ENCODE measurements at regions not wholly inside any gene's neighbourhood (a gene's known extent, or its start where the extent isn't known, plus 50 kb on each side); places are given as distances from the start of the nearest gene placed in this dataset.

DNA sequence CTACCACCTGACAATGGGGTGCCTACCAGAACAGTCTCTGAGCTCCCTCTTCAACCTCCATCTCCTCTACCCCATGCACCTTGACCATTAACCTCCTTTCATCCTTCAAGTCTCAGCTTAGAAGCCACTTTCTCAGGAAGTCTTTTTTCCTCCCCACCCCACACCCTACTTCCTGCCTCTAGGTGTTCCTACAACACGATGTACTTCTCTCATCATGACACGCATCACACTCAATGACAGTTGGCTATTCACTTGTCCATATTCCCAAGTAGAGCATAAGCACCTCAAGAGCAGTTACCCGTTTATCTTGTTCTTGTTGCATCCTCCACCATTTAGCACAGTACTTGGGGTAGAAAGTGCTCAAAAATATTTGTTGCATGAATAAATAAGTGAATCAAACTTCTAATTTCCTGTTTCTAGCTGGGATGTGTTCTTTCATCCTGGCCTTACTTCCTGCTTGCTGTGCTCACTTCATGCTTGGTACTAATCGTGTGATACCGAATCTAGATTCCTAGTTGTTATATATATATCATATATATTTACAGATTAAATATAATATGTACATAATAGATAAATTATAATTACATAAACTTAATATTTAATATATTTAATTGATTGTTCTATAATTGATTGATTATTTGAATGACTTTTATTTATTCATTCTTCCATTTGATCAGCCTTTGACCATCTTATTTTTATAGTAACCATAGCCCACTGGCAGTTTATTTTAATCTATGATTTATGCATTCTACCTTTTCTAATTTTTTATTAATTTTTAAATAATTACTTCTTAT lies 177.5 kb upstream of the TMEM45B start:
- H3K9ac ChIP-seq (ENCODE audit: extremely low read depth, low read length, poor library complexity, severe bottlenecking), result no peak overlapping the region
- 92 to 100% methylated on average over 3 of the region's 5 CpGs for WGBS, 2 experiments (ENCODE audit: insufficient coverage in 1 of 2, insufficient read length in 1 of 2)

DNA sequence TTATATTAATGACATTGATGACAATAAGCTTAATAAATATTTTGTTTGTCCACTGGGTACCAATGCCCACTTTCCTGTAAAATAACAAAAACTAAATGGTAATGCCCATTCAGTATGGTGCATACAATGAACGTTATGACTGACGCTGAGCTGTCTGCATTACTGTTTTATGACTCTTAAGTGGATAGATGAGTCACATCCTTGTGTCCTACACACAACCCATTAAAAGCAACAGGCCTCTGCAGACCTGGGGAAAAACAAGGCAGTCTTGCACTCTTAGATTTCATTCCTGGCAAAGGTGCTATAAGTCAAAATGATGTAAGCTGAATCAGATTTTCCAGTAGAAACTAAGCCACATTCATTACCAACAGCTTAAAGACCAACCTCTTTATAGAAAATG lies 176.3 kb upstream of the TMEM45B start:
- H3K27me3 ChIP-seq (ENCODE audit: control insufficient read depth, insufficient read depth, low read length, poor library complexity, severe bottlenecking), result no peaks in the 10 kb centered on the region
- 91% methylated on average over 2 of the region's 2 CpGs; no CpG with 5 or more reads in 1 of the 2 experiments for WGBS, 2 experiments (ENCODE audit: insufficient coverage in 1 of 2, insufficient read length in 1 of 2)
- no peak overlapping the region for H3K9ac ChIP-seq (ENCODE audit: extremely low read depth, low read length, poor library complexity, severe bottlenecking)
- H3K27ac Mint-ChIP-seq, result no peak overlapping the region
- H3K4me3 ChIP-seq (ENCODE audit: low read length), result no peak overlapping the region
- H3K9me3 ChIP-seq (ENCODE audit: control insufficient read depth, low read length), result no peaks in the 10 kb centered on the region
- DNase-seq, result no peak
- no peak overlapping the region for H3K27ac ChIP-seq (ENCODE audit: low read depth, low read length)
- H3K36me3 ChIP-seq (ENCODE audit: control insufficient read depth, insufficient read depth, low read length), result no peaks in the 10 kb centered on the region
- TF ChIP-seq, protein P1, sequence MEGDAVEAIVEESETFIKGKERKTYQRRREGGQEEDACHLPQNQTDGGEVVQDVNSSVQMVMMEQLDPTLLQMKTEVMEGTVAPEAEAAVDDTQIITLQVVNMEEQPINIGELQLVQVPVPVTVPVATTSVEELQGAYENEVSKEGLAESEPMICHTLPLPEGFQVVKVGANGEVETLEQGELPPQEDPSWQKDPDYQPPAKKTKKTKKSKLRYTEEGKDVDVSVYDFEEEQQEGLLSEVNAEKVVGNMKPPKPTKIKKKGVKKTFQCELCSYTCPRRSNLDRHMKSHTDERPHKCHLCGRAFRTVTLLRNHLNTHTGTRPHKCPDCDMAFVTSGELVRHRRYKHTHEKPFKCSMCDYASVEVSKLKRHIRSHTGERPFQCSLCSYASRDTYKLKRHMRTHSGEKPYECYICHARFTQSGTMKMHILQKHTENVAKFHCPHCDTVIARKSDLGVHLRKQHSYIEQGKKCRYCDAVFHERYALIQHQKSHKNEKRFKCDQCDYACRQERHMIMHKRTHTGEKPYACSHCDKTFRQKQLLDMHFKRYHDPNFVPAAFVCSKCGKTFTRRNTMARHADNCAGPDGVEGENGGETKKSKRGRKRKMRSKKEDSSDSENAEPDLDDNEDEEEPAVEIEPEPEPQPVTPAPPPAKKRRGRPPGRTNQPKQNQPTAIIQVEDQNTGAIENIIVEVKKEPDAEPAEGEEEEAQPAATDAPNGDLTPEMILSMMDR (conservative IDR thresholded peaks at IDR 0.05), result no peak
- H3K36me3 Mint-ChIP-seq (ENCODE audit: low read depth), result no peaks in the 10 kb centered on the region
- no peaks in the 10 kb centered on the region for H3K4me1 ChIP-seq (ENCODE audit: control insufficient read depth, insufficient read depth, low read length)
- H3K4me3 Mint-ChIP-seq, result no peak overlapping the region
- peaks cover 3% of the 10 kb centered on the region for H3K9me3 Mint-ChIP-seq
- no peaks in the 10 kb centered on the region for H3K27me3 Mint-ChIP-seq (ENCODE audit: insufficient read depth)
- H3K4me1 Mint-ChIP-seq, result no peaks in the 10 kb centered on the region

More for the DNA sequence above, 177.5 kb upstream of the TMEM45B start:
- no peaks in the 10 kb centered on the region for H3K4me1 ChIP-seq (ENCODE audit: control insufficient read depth, insufficient read depth, low read length)
- H3K4me3 ChIP-seq (ENCODE audit: low read length), result no peak overlapping the region
- no peaks in the 10 kb centered on the region for H3K27me3 Mint-ChIP-seq (ENCODE audit: insufficient read depth)
- no peaks in the 10 kb centered on the region for H3K9me3 ChIP-seq (ENCODE audit: control insufficient read depth, low read length)
- no peak overlapping the region for H3K27ac ChIP-seq (ENCODE audit: low read depth, low read length)
- no peaks in the 10 kb centered on the region for H3K36me3 Mint-ChIP-seq (ENCODE audit: low read depth)
- no peaks in the 10 kb centered on the region for H3K36me3 ChIP-seq (ENCODE audit: control insufficient read depth, insufficient read depth, low read length)
- H3K27me3 ChIP-seq (ENCODE audit: control insufficient read depth, insufficient read depth, low read length, poor library complexity, severe bottlenecking), result no peaks in the 10 kb centered on the region
- no peaks in the 10 kb centered on the region for H3K4me1 Mint-ChIP-seq
- no peak for DNase-seq
- H3K4me3 Mint-ChIP-seq, result no peak overlapping the region
- H3K27ac Mint-ChIP-seq, result no peak overlapping the region
- peaks cover 3% of the 10 kb centered on the region for H3K9me3 Mint-ChIP-seq
- TF ChIP-seq, protein P1 (conservative IDR thresholded peaks at IDR 0.05), result no peak

DNA sequence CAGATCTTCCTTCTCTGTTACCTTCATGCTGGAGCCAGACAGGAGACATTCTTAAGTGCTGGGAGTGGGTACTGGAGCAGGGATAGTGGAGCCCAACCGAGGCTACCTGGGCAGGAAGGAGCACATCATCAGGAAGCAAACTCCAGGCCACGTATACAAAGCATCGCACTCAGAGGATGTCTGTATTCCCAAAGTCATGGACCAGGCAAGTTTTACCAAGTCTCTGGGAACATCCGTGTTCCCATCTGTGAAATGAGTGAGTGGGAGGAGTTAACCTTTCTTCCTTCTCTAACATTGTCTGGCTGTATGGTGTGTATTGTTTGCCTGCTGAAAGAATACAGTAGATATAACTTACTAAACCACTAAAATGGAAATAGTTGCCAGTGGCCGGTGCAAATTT lies 175.0 kb upstream of the TMEM45B start:
- peaks cover 3% of the 10 kb centered on the region for H3K9me3 Mint-ChIP-seq
- Histone ChIP-seq H3K9ac (ENCODE audit: extremely low read depth, low read length, poor library complexity, severe bottlenecking) (no peak overlapping the region), H3K27me3 (ENCODE audit: control insufficient read depth, insufficient read depth, low read length, poor library complexity, severe bottlenecking) (no peaks in the 10 kb centered on the region), H3K4me3 (ENCODE audit: low read length) (no peak overlapping the region), H3K27ac (ENCODE audit: low read depth, low read length) (no peak overlapping the region), H3K4me1 (ENCODE audit: control insufficient read depth, insufficient read depth, low read length) (no peaks in the 10 kb centered on the region), H3K36me3 (ENCODE audit: control insufficient read depth, insufficient read depth, low read length) (no peaks in the 10 kb centered on the region), H3K9me3 (ENCODE audit: control insufficient read depth, low read length) (no peaks in the 10 kb centered on the region)
- no peaks in the 10 kb centered on the region for H3K36me3 Mint-ChIP-seq (ENCODE audit: low read depth)
- no peak for DNase-seq
- H3K4me1 Mint-ChIP-seq, result no peaks in the 10 kb centered on the region
- WGBS, 2 experiments (ENCODE audit: insufficient coverage in 1 of 2, insufficient read length in 1 of 2), result 91 to 100% methylated on average over 1 to 5 of the region's 5 CpGs
- TF ChIP-seq, protein P1 (conservative IDR thresholded peaks at IDR 0.05), result no peak
- H3K27me3 Mint-ChIP-seq (ENCODE audit: insufficient read depth), result peaks cover under 1% of the 10 kb centered on the region
- H3K27ac Mint-ChIP-seq, result no peak overlapping the region
- no peak overlapping the region for H3K4me3 Mint-ChIP-seq

Data from endodermal cell (in vitro differentiated cells).